SK-N-SH treated with all-trans-retinoic acid at 6 μM for 48 hours (cell line): ENCODE measurements at regions not wholly inside any gene's neighbourhood (a gene's known extent, or its start where the extent isn't known, plus 50 kb on each side); places are given as distances from the start of the nearest gene placed in this dataset.
A peak's percentile ranks its signal among the peaks of the same experiment; 100 is the strongest.
"Not testable (repeated sequence)": the region's sequence is repeated elsewhere in the genome, so short reads cannot be mapped to it uniquely, and the experiment has no call there.

Experiments
- ATAC-seq: fragments of 200-7000 bp; cut with Tn5 transposase; 3 replicates; pipeline ENCODE4 v1.9.1; 2020; ENCODE audit warnings: mild to moderate bottlenecking, moderate library complexity
- ARNTL ChIP-seq: fragments of 450-650 bp; formaldehyde crosslinking; IDR thresholded peaks from 2 replicates; pipeline ENCODE4 v1.5.0; 2020; ENCODE audit warnings: low read depth, mild to moderate bottlenecking, moderate library complexity, borderline replicate concordance
- BACH2 ChIP-seq: fragments of 250-450 bp; sonication (Bioruptor Pico); IDR thresholded peaks from 2 replicates; pipeline ENCODE4 v1.9.0; 2021; ENCODE audit warnings: mild to moderate bottlenecking, borderline replicate concordance
- CSDC2 ChIP-seq: fragments of 250-450 bp; sonication (Bioruptor Pico); IDR thresholded peaks from 2 replicates; pipeline ENCODE4 v1.5.0; 2020; ENCODE audit warnings: mild to moderate bottlenecking, moderate library complexity
- ESRRG ChIP-seq: fragments of 250-450 bp; sonication (Bioruptor Pico); IDR thresholded peaks from 2 replicates; pipeline ENCODE4 v1.6.1; 2021; ENCODE audit warnings: mild to moderate bottlenecking
- GLIS3 ChIP-seq: fragments of 250-450 bp; sonication (Bioruptor Pico); IDR thresholded peaks from 2 replicates; pipeline ENCODE4 v1.5.0; 2020; ENCODE audit warnings: mild to moderate bottlenecking, moderate library complexity
- OSR1 ChIP-seq: fragments of 250-450 bp; sonication (Bioruptor Pico); IDR thresholded peaks from 2 replicates; pipeline ENCODE4 v1.8.0; 2022; ENCODE audit warnings: moderate library complexity, mild to moderate bottlenecking, inconsistent platforms
- POU6F1 ChIP-seq: fragments of 250-450 bp; sonication (Bioruptor Pico); IDR thresholded peaks from 2 replicates; pipeline ENCODE4 v1.8.0; 2021; ENCODE audit warnings: low read depth, mild to moderate bottlenecking, moderate library complexity, borderline replicate concordance
- PPARA ChIP-seq: fragments of 250-450 bp; sonication (Bioruptor Pico); IDR thresholded peaks from 2 replicates; pipeline ENCODE4 v1.5.0; 2020; ENCODE audit warnings: mild to moderate bottlenecking, borderline replicate concordance
- RARB ChIP-seq: fragments of 250-450 bp; sonication (Bioruptor Pico); IDR thresholded peaks from 2 replicates; pipeline ENCODE4 v1.8.0; 2021; ENCODE audit warnings: mild to moderate bottlenecking, moderate library complexity
- SNAI2 ChIP-seq: fragments of 250-450 bp; sonication (Bioruptor Pico); IDR thresholded peaks from 2 replicates; pipeline ENCODE4 v1.5.0; 2020; ENCODE audit warnings: mild to moderate bottlenecking, moderate library complexity
- TCF4 ChIP-seq: fragments of 250-450 bp; sonication (Bioruptor Pico); IDR thresholded peaks from 2 replicates; pipeline ENCODE4 v1.8.0; 2021; ENCODE audit warnings: mild to moderate bottlenecking, moderate library complexity, borderline replicate concordance
- TOX ChIP-seq: fragments of 250-450 bp; sonication (Bioruptor Pico); IDR thresholded peaks from 2 replicates; pipeline ENCODE4 v1.8.0; 2021; ENCODE audit warnings: mild to moderate bottlenecking, moderate library complexity, borderline replicate concordance
- ZC3H10 ChIP-seq: fragments of 250-450 bp; sonication (Bioruptor Pico); IDR thresholded peaks from 2 replicates; pipeline ENCODE4 v1.5.1; 2021; ENCODE audit warnings: mild to moderate bottlenecking, moderate library complexity
- ZFP3 ChIP-seq: fragments of 250-450 bp; sonication (Bioruptor Pico); IDR thresholded peaks from 2 replicates; pipeline ENCODE4 v1.5.0; 2020; ENCODE audit warnings: mild to moderate bottlenecking, moderate library complexity
- ZFP30 ChIP-seq: fragments of 450-650 bp; formaldehyde crosslinking; IDR thresholded peaks from 2 replicates; pipeline ENCODE4 v1.5.0; 2022; ENCODE audit warnings: mild to moderate bottlenecking, moderate library complexity
- ZNF565 ChIP-seq: fragments of 450-650 bp; formaldehyde crosslinking; conservative IDR thresholded peaks from 2 replicates; pipeline ENCODE4 v1.5.0; 2020; ENCODE audit warnings: low read depth, mild to moderate bottlenecking, moderate library complexity
- ZNF70 ChIP-seq: fragments of 450-650 bp; formaldehyde crosslinking; IDR thresholded peaks from 2 replicates; pipeline ENCODE4 v1.5.0; 2020; ENCODE audit warnings: mild to moderate bottlenecking, moderate library complexity
- ZNF8 ChIP-seq: fragments of 450-650 bp; formaldehyde crosslinking; IDR thresholded peaks from 2 replicates; pipeline ENCODE4 v1.5.0; 2020; ENCODE audit warnings: mild to moderate bottlenecking, moderate library complexity
- TF ChIP-seq, protein P1 (sequence below): fragments of 250-450 bp; sonication (Bioruptor Pico); IDR thresholded peaks from 2 replicates; pipeline ENCODE4 v1.5.0; 2020; ENCODE audit warnings: mild to moderate bottlenecking, moderate library complexity
- TF ChIP-seq, protein P2 (sequence below): fragments of 250-450 bp; sonication (Bioruptor Pico); IDR thresholded peaks from 2 replicates; pipeline ENCODE4 v1.8.0; 2020; ENCODE audit warnings: mild to moderate bottlenecking, moderate library complexity, borderline replicate concordance

DNA sequence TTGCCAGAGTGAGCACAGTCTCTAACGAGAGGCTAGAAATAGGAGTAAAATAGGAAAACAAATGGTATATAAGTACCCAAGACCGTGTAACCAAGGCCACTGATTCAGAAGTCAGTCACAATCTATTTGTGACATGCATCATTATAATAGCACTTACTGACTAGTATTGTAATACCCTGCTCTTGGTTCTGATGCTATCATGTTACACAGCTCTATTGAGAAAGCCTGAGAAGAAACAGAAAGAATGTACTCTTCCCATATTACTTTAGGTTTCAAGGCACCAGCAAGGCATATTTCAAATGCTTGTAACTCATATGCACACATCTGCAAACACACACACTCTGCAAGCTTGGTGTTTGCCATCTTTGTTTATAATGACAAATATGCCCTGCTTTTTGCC lies 746.4 kb downstream of the SLC4A3 start:
- peak; percentile 43; the same call in 1 of the 2 replicates for TF ChIP-seq TOX (CRISPR knock-in tag)
- TF ChIP-seq, protein P1, sequence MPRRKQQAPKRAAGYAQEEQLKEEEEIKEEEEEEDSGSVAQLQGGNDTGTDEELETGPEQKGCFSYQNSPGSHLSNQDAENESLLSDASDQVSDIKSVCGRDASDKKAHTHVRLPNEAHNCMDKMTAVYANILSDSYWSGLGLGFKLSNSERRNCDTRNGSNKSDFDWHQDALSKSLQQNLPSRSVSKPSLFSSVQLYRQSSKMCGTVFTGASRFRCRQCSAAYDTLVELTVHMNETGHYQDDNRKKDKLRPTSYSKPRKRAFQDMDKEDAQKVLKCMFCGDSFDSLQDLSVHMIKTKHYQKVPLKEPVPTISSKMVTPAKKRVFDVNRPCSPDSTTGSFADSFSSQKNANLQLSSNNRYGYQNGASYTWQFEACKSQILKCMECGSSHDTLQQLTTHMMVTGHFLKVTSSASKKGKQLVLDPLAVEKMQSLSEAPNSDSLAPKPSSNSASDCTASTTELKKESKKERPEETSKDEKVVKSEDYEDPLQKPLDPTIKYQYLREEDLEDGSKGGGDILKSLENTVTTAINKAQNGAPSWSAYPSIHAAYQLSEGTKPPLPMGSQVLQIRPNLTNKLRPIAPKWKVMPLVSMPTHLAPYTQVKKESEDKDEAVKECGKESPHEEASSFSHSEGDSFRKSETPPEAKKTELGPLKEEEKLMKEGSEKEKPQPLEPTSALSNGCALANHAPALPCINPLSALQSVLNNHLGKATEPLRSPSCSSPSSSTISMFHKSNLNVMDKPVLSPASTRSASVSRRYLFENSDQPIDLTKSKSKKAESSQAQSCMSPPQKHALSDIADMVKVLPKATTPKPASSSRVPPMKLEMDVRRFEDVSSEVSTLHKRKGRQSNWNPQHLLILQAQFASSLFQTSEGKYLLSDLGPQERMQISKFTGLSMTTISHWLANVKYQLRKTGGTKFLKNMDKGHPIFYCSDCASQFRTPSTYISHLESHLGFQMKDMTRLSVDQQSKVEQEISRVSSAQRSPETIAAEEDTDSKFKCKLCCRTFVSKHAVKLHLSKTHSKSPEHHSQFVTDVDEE (CRISPR knock-in tag), result no peak
- TF ChIP-seq, all 23 proteins: peak for 1
- ATAC-seq, result peak; percentile 90

GRCh38 chr2:220374282-220374681 lies 746.9 kb downstream of the SLC4A3 start:
- no peak for TF ChIP-seq OSR1 (CRISPR knock-in tag)
- TF ChIP-seq ZC3H10 (CRISPR knock-in tag), result no peak
- no peak for TF ChIP-seq BACH2 (CRISPR knock-in tag)
- TF ChIP-seq SNAI2 (CRISPR knock-in tag), result no peak
- no peak for TF ChIP-seq POU6F1
- TF ChIP-seq GLIS3 (CRISPR knock-in tag), result no peak

GRCh38 chr2:220377482-220378155 lies 750.2 kb downstream of the SLC4A3 start:
- no peak for TF ChIP-seq ESRRG (CRISPR knock-in tag)
- TF ChIP-seq TOX (CRISPR knock-in tag), result peak; percentile 48; the same call in 1 of the 2 replicates
- ATAC-seq, result peak; percentile 49; the same call in 2 of the 3 replicates

More at GRCh38 chr2:220374282-220374681, 746.9 kb downstream of the SLC4A3 start:
- ATAC-seq, result peak; percentile 32

GRCh38 chr2:220387758-220388157 lies 760.3 kb downstream of the SLC4A3 start:
- ATAC-seq, result not testable (repeated sequence)

GRCh38 chr2:220393711-220394110 lies 766.3 kb downstream of the SLC4A3 start:
- TF ChIP-seq GLIS3 (CRISPR knock-in tag), result no peak
- TF ChIP-seq ESRRG (CRISPR knock-in tag), result no peak
- TF ChIP-seq TOX (CRISPR knock-in tag), result no peak
- TF ChIP-seq ZC3H10 (CRISPR knock-in tag), result no peak
- TF ChIP-seq ZNF70 (CRISPR knock-in tag), result no peak
- TF ChIP-seq POU6F1, result no peak
- TF ChIP-seq OSR1 (CRISPR knock-in tag), result no peak
- no peak for TF ChIP-seq ZFP30 (CRISPR knock-in tag)
- no peak for TF ChIP-seq ZFP3 (CRISPR knock-in tag)
- ATAC-seq, result no peak

DNA sequence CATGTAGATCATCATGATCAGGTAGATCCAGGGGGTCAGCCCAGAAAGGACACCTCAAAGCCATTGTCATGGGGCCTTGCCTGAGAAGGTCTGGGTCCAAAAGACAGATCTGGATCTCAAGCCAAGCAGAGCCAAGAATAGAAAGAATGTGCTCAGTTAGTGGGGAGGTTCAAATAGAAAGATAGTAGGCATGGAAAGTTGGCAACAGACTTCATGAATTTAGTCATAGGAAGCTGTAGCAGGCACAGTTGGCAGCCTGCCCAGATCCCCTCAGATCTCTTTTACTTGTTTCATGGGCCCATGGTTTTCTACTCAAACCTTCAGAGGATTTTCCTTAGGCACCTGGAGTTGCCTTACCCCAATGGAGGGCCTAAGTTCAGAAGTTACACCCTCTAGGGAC lies 767.0 kb downstream of the SLC4A3 start:
- peak; percentile 83 for ATAC-seq
- TF ChIP-seq ZNF8 (CRISPR knock-in tag) (no peak), ESRRG (CRISPR knock-in tag) (no peak), RARB (CRISPR knock-in tag) (no peak), CSDC2 (CRISPR knock-in tag) (no peak), ZFP3 (CRISPR knock-in tag) (no peak), ZNF565 (CRISPR knock-in tag) (no peak), ARNTL (CRISPR knock-in tag) (no peak), TCF4 (CRISPR knock-in tag) (no peak), BACH2 (CRISPR knock-in tag) (no peak), ZFP30 (CRISPR knock-in tag) (no peak), ZC3H10 (CRISPR knock-in tag) (no peak), PPARA (CRISPR knock-in tag) (no peak), OSR1 (CRISPR knock-in tag) (no peak)
- TF ChIP-seq, protein P2, sequence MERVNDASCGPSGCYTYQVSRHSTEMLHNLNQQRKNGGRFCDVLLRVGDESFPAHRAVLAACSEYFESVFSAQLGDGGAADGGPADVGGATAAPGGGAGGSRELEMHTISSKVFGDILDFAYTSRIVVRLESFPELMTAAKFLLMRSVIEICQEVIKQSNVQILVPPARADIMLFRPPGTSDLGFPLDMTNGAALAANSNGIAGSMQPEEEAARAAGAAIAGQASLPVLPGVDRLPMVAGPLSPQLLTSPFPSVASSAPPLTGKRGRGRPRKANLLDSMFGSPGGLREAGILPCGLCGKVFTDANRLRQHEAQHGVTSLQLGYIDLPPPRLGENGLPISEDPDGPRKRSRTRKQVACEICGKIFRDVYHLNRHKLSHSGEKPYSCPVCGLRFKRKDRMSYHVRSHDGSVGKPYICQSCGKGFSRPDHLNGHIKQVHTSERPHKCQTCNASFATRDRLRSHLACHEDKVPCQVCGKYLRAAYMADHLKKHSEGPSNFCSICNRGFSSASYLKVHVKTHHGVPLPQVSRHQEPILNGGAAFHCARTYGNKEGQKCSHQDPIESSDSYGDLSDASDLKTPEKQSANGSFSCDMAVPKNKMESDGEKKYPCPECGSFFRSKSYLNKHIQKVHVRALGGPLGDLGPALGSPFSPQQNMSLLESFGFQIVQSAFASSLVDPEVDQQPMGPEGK (CRISPR knock-in tag), result no peak
- TF ChIP-seq, protein P1 (CRISPR knock-in tag), result no peak
